ENCODE measurements at regions not wholly inside any gene's neighbourhood (a gene's known extent, or its start where the extent isn't known, plus 50 kb on each side); places are given as distances from the start of the nearest gene placed in this dataset.

DNA sequence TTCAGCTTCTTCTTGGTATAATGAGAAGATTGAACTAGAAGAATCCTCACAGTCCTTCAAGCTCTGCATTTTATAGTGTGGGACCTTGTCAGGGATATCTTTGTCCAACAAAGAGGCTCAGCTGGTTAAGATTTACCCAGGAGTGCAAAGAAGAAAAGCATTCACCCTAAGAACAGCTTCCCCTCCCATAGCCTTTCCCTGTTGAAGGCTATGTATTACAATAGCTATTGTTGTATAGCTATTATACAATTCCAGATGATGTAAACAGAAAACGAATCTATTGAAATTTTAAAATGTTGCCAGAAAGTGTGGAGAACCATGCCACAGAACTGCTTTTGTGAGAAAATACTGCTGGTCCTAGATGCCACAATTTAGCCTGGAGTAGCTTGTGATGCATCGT, 85.5 kb upstream of the CNKSR3 start:
- TF ChIP-seq, protein P1, sequence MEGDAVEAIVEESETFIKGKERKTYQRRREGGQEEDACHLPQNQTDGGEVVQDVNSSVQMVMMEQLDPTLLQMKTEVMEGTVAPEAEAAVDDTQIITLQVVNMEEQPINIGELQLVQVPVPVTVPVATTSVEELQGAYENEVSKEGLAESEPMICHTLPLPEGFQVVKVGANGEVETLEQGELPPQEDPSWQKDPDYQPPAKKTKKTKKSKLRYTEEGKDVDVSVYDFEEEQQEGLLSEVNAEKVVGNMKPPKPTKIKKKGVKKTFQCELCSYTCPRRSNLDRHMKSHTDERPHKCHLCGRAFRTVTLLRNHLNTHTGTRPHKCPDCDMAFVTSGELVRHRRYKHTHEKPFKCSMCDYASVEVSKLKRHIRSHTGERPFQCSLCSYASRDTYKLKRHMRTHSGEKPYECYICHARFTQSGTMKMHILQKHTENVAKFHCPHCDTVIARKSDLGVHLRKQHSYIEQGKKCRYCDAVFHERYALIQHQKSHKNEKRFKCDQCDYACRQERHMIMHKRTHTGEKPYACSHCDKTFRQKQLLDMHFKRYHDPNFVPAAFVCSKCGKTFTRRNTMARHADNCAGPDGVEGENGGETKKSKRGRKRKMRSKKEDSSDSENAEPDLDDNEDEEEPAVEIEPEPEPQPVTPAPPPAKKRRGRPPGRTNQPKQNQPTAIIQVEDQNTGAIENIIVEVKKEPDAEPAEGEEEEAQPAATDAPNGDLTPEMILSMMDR (conservative IDR thresholded peaks at IDR 0.05) = no peak
- TF ChIP-seq EZH2 (IDR thresholded peaks at IDR 0.05; ENCODE audit: low read depth) = no peak
